Retinal pigment epithelial cell (primary cell): ENCODE measurements at regions not wholly inside any gene's neighbourhood (a gene's known extent, or its start where the extent isn't known, plus 50 kb on each side); places are given as distances from the start of the nearest gene placed in this dataset.
A peak's percentile ranks its signal among the peaks of the same experiment; 100 is the strongest.

Experiments
- DNase-seq: peaks from one replicate; pipeline ENCODE4 v3.0.0-alpha.2; 2010; ENCODE audit warnings: low read depth
- H3K4me3 ChIP-seq: 2 replicates; pipeline ENCODE4 v1.5.1; 2011; ENCODE audit warnings: mild to moderate bottlenecking, low read length, control low read depth, moderate library complexity
- TF ChIP-seq, protein P1 (sequence below): conservative IDR thresholded peaks from 2 replicates; pipeline ENCODE4 v1.5.1; 2011; ENCODE audit warnings: low read depth, low read length, control low read depth, inconsistent platforms

DNA sequence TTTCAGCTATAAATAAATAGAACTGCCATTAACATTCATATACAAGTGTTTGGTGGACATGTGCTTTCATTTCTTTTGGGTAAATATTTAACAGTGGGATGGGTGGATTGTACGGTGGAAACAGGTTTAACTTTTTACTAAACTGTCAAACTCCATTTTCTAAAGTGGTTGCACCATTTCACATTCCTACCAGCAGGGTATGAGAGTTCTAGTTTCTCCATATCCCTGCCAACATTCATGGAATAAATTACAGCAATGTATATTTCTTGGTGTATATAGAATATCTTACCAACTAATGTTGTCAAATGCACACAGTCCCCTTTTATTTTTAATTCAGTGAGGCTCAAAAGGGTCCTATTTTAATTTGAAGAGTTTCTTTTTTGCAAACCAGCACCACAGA is 71.3 kb upstream of the CTXND1 start:
- DNase-seq = no peak
- no peak overlapping the region for H3K4me3 ChIP-seq
- TF ChIP-seq, protein P1, sequence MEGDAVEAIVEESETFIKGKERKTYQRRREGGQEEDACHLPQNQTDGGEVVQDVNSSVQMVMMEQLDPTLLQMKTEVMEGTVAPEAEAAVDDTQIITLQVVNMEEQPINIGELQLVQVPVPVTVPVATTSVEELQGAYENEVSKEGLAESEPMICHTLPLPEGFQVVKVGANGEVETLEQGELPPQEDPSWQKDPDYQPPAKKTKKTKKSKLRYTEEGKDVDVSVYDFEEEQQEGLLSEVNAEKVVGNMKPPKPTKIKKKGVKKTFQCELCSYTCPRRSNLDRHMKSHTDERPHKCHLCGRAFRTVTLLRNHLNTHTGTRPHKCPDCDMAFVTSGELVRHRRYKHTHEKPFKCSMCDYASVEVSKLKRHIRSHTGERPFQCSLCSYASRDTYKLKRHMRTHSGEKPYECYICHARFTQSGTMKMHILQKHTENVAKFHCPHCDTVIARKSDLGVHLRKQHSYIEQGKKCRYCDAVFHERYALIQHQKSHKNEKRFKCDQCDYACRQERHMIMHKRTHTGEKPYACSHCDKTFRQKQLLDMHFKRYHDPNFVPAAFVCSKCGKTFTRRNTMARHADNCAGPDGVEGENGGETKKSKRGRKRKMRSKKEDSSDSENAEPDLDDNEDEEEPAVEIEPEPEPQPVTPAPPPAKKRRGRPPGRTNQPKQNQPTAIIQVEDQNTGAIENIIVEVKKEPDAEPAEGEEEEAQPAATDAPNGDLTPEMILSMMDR = peak; percentile 33

DNA sequence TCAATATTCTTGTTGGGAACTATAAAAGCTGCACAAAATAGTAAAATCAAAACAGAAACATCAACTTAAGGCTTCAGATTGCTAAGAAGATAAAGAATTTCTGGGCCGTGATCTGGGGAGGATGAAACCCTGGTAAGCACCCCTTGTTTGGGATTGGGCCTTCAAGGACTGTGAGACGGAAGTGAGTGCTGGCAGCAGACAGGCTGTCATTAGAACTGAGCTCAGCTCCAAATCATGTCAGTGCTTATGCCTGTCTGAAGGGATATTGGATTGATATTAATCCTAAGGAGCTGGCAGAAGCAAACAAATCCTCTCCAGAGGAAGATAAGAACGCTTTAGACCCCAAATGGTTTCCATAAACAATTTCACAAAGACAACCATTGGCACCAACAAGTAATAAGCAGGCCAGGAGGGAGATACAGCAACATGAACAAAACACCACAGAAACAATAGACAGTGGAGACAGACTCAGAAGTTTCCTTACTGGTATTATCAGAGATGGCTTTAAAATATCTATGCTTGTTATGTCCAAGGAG is 72.6 kb upstream of the CTXND1 start:
- no peak overlapping the region for H3K4me3 ChIP-seq
- TF ChIP-seq, protein P1 = no peak
- DNase-seq = no peak

DNA sequence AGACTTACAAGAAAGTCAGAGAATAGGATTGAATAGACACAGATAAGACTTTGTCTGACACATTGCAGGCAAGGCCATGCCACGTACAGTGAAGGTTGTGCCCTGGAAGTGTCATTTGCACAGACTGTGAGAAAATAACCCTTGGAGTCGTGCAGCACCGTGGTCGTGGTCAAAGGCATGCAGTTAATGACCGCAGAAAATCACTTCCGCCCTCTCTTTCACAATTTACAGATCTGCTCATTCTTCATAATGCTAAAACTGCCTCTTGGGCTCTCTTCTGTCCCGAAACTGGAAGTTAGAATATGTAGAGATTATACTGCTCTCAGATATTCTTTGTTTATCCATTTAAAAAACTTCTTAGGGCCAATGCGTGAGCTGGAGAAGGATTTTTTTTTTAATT is 73.2 kb upstream of the CTXND1 start:
- TF ChIP-seq, protein P1 = no peak
- no peak overlapping the region for H3K4me3 ChIP-seq
- no peak for DNase-seq

DNA sequence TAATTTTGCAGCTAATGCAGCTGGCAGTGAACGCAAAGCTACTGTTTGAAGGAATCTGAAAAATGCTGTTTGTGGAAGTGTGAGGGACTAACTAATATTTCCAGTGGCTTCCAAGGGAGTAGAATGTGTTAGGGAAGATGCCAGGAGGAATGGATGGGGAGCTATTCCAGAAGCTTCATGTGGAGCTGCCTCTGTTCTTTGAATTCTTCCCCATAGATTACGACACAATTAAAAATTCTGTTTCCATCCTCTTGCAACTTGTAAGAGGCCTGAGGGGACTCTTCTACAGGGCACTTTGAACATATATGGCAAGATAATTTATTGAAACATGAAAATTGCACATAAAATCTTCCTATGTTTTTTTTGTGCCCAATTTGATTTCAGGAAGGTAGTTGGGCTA is 74.3 kb upstream of the CTXND1 start:
- DNase-seq = no peak
- TF ChIP-seq, protein P1 = no peak
- no peak overlapping the region for H3K4me3 ChIP-seq

DNA sequence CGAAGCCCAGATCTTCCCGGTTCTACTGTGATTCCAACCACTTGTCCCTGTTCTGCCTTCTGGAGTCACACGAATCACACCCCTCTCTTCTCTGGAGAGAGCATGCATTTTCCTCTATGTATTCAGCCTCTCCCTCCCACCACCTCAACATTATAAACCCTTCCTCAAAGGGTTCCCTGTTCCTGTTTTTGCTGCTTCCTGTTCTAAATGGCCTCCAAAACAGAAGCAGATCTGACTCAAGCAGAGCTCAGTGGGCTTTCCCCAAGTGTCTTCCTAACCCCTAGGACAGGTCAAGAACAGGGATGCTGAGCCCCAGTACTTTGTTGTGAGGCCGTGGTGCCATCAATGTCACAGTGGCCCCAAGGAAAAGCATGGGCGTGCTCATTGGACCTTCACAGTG is 75.7 kb upstream of the ARNT2 start:
- TF ChIP-seq, protein P1 = no peak
- no peak for DNase-seq
- no peak overlapping the region for H3K4me3 ChIP-seq

DNA sequence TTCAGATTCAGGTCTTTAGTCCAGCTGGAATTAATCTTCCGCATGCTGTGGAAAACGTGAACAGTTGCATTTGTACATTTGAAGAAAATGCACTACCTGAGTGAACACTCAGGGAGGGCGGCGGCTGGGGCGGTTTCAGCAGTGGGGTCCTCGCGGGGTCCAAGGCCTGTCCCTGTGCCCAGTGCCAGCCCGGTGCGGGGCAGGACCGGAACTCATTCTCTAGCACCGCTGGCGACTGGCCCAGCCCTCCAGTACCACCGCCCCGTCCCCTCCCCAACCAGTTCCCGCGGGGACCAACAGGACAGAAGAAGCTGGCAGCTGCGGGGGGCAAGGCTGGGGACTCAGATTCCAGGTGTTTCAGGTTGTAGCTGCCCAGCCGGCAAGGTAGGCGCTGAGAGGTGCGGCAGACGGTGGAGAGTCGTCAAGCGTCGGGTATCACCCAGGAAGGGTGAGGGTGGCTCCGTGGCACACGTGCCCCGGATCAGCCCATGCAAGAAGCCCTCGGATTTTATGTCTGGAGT is 72.2 kb upstream of the ARNT2 start:
- TF ChIP-seq, protein P1 = no peak
- DNase-seq = no peak

DNA sequence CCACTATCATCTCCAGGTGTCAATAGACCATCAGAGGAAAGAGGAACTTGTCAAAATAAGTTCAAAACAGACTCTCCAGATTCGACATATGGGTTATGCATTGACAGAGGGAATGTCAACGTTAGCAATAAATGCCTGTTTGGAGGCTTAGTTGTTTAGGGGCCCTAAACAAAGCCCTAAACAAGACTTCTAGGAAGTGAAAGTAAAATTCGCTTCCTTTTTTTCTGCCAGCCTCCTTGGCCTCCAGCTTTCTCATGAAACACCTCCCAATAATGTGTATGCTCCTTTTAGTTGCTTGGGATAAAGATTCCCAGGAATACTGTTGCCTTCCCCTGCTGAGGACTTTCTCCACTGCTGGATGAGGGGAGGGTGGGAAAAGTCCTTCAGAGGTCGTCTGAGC is 70.9 kb upstream of the ARNT2 start:
- TF ChIP-seq, protein P1 = no peak
- no peak overlapping the region for H3K4me3 ChIP-seq
- no peak for DNase-seq

More for the DNA sequence above, 72.2 kb upstream of the ARNT2 start:
- no peak overlapping the region for H3K4me3 ChIP-seq
